Naive thymus-derived CD4-positive, alpha-beta T cell (primary cell): ENCODE measurements at regions not wholly inside any gene's neighbourhood (a gene's known extent, or its start where the extent isn't known, plus 50 kb on each side); places are given as distances from the start of the nearest gene placed in this dataset.

Experiments
- ATAC-seq: fragments of 150-1000 bp; cut with Tn5 transposase; 2 replicates; pipeline ENCODE4 v1.10.0; 2021; ENCODE audit warnings: mild to moderate bottlenecking, moderate library complexity
- CTCF ChIA-PET: fragments of 350-600 bp; sonication (Branson Sonifier 250); formaldehyde crosslinking; loops from one replicate; lab custom pipeline; 2021; ENCODE audit warnings: antibody characterized with exemption; lab: Charles Lee
- POLR2A ChIA-PET: fragments of 350-600 bp; sonication (Branson Sonifier 250); formaldehyde crosslinking; loops from one replicate; lab custom pipeline; 2021; ENCODE audit warnings: antibody characterized with exemption, inconsistent platforms; lab: Charles Lee
- DNase-seq, 9 donors: peaks; one replicate each; pipeline versions ENCODE4 v3.0.0 to v3.0.0-alpha.2; 2020 to 2022; ENCODE audit warnings: mixed read lengths in 1 of 9
- H3K27ac ChIP-seq: one replicate; pipeline ENCODE4 v1.7.0; 2013; ENCODE audit warnings: mild to moderate bottlenecking, low read depth, low read length, moderate library complexity
- H3K27me3 ChIP-seq, 2 donors: one replicate each; pipeline ENCODE4 v1.7.0; 2013; ENCODE audit warnings: low read length in 2 of 2, mild to moderate bottlenecking in 2 of 2, moderate library complexity in 2 of 2; ENCODE audit not compliant: control insufficient read depth in 2 of 2, insufficient read depth in 2 of 2
- H3K36me3 ChIP-seq, 3 experiments: 1 replicate in 2 of 3; 2 replicates in 1 of 3; pipeline ENCODE4 v1.7.0; 2013; ENCODE audit warnings: low read length in 3 of 3, mild to moderate bottlenecking in 3 of 3, moderate library complexity in 1 of 3; ENCODE audit not compliant: insufficient read depth in 3 of 3, control insufficient read depth in 2 of 3
- H3K4me1 ChIP-seq, 2 donors: one replicate each; pipeline ENCODE4 v1.7.0; 2013; ENCODE audit warnings: low read length in 2 of 2, mild to moderate bottlenecking in 2 of 2, moderate library complexity in 1 of 2; ENCODE audit not compliant: control insufficient read depth in 2 of 2, insufficient read depth in 2 of 2
- H3K4me3 ChIP-seq: 2 replicates; pipeline ENCODE4 v1.7.0; 2013; ENCODE audit warnings: mild to moderate bottlenecking, low read length
- H3K9me3 ChIP-seq, 3 experiments: 1 replicate in 2 of 3; 2 replicates in 1 of 3; pipeline ENCODE4 v1.7.0; 2013; ENCODE audit warnings: low read length in 3 of 3; ENCODE audit not compliant: control insufficient read depth in 2 of 3
- H3K27ac Mint-ChIP-seq, 9 donors: one replicate each; pipeline ENCODE4 v1.8.0; 2020 to 2022; ENCODE audit warnings: mixed read lengths in 9 of 9, mild to moderate bottlenecking in 8 of 9, moderate library complexity in 5 of 9, inconsistent platforms in 2 of 9
- H3K27me3 Mint-ChIP-seq, 5 donors: one replicate each; pipeline ENCODE4 v1.8.0; 2021 to 2022; ENCODE audit warnings: mixed read lengths in 5 of 5, mild to moderate bottlenecking in 1 of 5
- H3K36me3 Mint-ChIP-seq, 5 donors: one replicate each; pipeline ENCODE4 v1.8.0; 2020 to 2022; ENCODE audit warnings: mixed read lengths in 5 of 5, mild to moderate bottlenecking in 3 of 5, inconsistent platforms in 1 of 5
- H3K4me1 Mint-ChIP-seq, 7 donors: one replicate each; pipeline ENCODE4 v1.8.0; 2020 to 2022; ENCODE audit warnings: mixed read lengths in 7 of 7, mild to moderate bottlenecking in 3 of 7, inconsistent platforms in 1 of 7
- H3K4me3 Mint-ChIP-seq, 10 donors: one replicate each; pipeline ENCODE4 v1.8.0; 2020 to 2022; ENCODE audit warnings: mild to moderate bottlenecking in 10 of 10, mixed read lengths in 10 of 10, moderate library complexity in 6 of 10, inconsistent platforms in 2 of 10
- H3K9me3 Mint-ChIP-seq, 11 donors: one replicate each; pipeline ENCODE4 v1.8.0; 2020 to 2022; ENCODE audit warnings: mixed read lengths in 11 of 11, mild to moderate bottlenecking in 4 of 11, inconsistent platforms in 1 of 11, moderate library complexity in 1 of 11
- intact Hi-C, 2 donors: fragments of 100-400 bp; cut with micrococcal nuclease; formaldehyde crosslinking; loops; one replicate each; pipeline ENCODE4 v1.15.1; 2023

DNA sequence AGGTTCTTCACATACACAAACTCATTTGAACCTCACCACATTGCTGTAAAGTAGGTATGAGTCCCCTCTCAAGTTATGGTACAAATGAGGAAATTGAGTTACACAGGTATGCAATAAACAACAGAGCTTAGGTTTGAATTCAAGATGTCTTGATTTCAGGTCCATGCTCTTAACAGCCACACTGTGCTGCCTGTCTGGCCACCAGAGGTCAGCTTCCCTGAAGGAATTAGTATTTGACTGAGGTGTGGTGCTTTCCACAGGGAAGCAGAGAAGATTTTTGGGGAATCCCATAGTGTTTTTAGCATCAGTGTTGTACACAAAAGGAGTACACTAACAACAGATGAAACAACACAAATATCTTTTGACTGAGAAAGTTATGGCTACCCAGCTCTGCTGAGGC is 94.4 kb upstream of the ITGA1 start:
- Histone ChIP-seq H3K9me3 (no peaks in the 10 kb centered on the region), H3K4me1 (no peaks in the 10 kb centered on the region), H3K36me3 (no peaks in the 10 kb centered on the region), H3K27ac (no peak overlapping the region), H3K4me3 (no peak overlapping the region), H3K27me3 (no peaks in the 10 kb centered on the region)
- H3K9me3 Mint-ChIP-seq: peaks cover 0 to 2% (median 0%) of the 10 kb centered on the region in 11 donors
- no peak overlapping the region for H3K4me3 Mint-ChIP-seq
- peaks cover 0 to 26% (median 0%) of the 10 kb centered on the region in 5 donors for H3K27me3 Mint-ChIP-seq
- H3K4me1 Mint-ChIP-seq: peaks cover 0 to 17% (median 7%) of the 10 kb centered on the region in 7 donors
- ChIA-PET CTCF (interaction anchor here (0.6 to 3.0 kb wide), 15 partner anchors 11 to 405 kb away, joined by 3 to 21 read pairs (median 3); no protein-coding TSS in a partner anchor), POLR2A (no interaction called here)
- H3K27ac Mint-ChIP-seq: peak overlapping the region in 2 of 9 donors; percentile 1 to 18
- intact Hi-C loops: loop anchor here (1.0 to 10.0 kb wide), 9 partner anchors 16 to 402 kb away; partner anchors contain the start of genes ITGA1 (in 2 of the 2) and PELO (in 2 of the 2)
- peaks cover 0 to 9% (median 0%) of the 10 kb centered on the region in 5 donors for H3K36me3 Mint-ChIP-seq
- ATAC-seq: peak; percentile 48
- peak in 7 of 9 donors; percentile 10 to 27 (median 25) for DNase-seq

GRCh38 chr5:52693836-52694235 is 93.9 kb upstream of the ITGA1 start:
- ChIA-PET CTCF (interaction anchor here (0.5 to 3.0 kb wide), 12 partner anchors 10 to 404 kb away, joined by 3 to 21 read pairs (median 3); no protein-coding TSS in a partner anchor), POLR2A (interaction anchor here (0.6 to 0.9 kb wide), 2 partner anchors 34 to 138 kb away, joined by 3 to 6 read pairs; no protein-coding TSS in a partner anchor)
- peaks cover 0 to 26% (median 0%) of the 10 kb centered on the region in 5 donors for H3K27me3 Mint-ChIP-seq
- Histone ChIP-seq H3K27ac (no peak overlapping the region), H3K36me3 (no peaks in the 10 kb centered on the region), H3K27me3 (no peaks in the 10 kb centered on the region), H3K9me3 (no peaks in the 10 kb centered on the region), H3K4me3 (no peak overlapping the region), H3K4me1 (no peaks in the 10 kb centered on the region)
- DNase-seq (no peak), ATAC-seq (no peak)
- peaks cover 0 to 2% (median 0%) of the 10 kb centered on the region in 11 donors for H3K9me3 Mint-ChIP-seq
- intact Hi-C loops: loop anchor here (1.0 to 10.0 kb wide), 9 partner anchors 15 to 401 kb away; partner anchors contain the start of genes ITGA1 (in 2 of the 2) and PELO (in 2 of the 2)
- H3K36me3 Mint-ChIP-seq: peaks cover 0 to 9% (median 0%) of the 10 kb centered on the region in 5 donors
- H3K4me3 Mint-ChIP-seq: no peak overlapping the region
- peak overlapping the region in 1 of 9 donors; percentile 18 for H3K27ac Mint-ChIP-seq
- H3K4me1 Mint-ChIP-seq: peaks cover 0 to 17% (median 7%) of the 10 kb centered on the region in 7 donors

- ChIA-PET CTCF (interaction anchor here (3.0 kb wide), 1 partner anchor 220 kb away, joined by 21 read pairs; no protein-coding TSS in a partner anchor), POLR2A (interaction anchor here (0.9 kb wide), 1 partner anchor 137 kb away, joined by 3 read pairs; no protein-coding TSS in a partner anchor)
- peaks cover 0 to 6% (median 0%) of the 10 kb centered on the region in 5 donors for H3K36me3 Mint-ChIP-seq
- Histone ChIP-seq H3K9me3 (no peaks in the 10 kb centered on the region), H3K27me3 (no peaks in the 10 kb centered on the region), H3K27ac (no peak overlapping the region), H3K4me1 (no peaks in the 10 kb centered on the region), H3K4me3 (no peak overlapping the region), H3K36me3 (no peaks in the 10 kb centered on the region)
- ATAC-seq: no peak
- peak overlapping the region in 2 of 9 donors; percentile 17 to 51 for H3K27ac Mint-ChIP-seq
- peaks cover 0 to 22% (median 0%) of the 10 kb centered on the region in 5 donors for H3K27me3 Mint-ChIP-seq
- peaks cover 0 to 2% (median 0%) of the 10 kb centered on the region in 11 donors for H3K9me3 Mint-ChIP-seq
- H3K4me1 Mint-ChIP-seq: peaks cover 0 to 17% (median 7%) of the 10 kb centered on the region in 7 donors
- no peak overlapping the region for H3K4me3 Mint-ChIP-seq
- intact Hi-C loops: loop anchor here (5.0 to 10.0 kb wide), 2 partner anchors 48 to 400 kb away; no protein-coding TSS in a partner anchor
- DNase-seq: no peak
These were observed 93.1 kb upstream of the ITGA1 start for GRCh38 chr5:52694648-52695047.

GRCh38 chr5:52702877-52703276 is 84.8 kb upstream of the ITGA1 start:
- H3K4me1 Mint-ChIP-seq: peaks cover 13 to 46% (median 34%) of the 10 kb centered on the region in 7 donors
- ATAC-seq (no peak), DNase-seq (no peak)
- H3K9me3 ChIP-seq: no peaks in the 10 kb centered on the region
- intact Hi-C loops: no loop called here
- H3K27me3 Mint-ChIP-seq: peaks cover 0 to 9% (median 0%) of the 10 kb centered on the region in 5 donors
- ChIA-PET CTCF (no interaction called here), POLR2A (no interaction called here)
- no peak overlapping the region for H3K27ac Mint-ChIP-seq
- no peak overlapping the region for H3K4me3 ChIP-seq
- peaks cover 0 to 2% (median 0%) of the 10 kb centered on the region in 11 donors for H3K9me3 Mint-ChIP-seq
- no peak overlapping the region for H3K4me3 Mint-ChIP-seq
- H3K27me3 ChIP-seq: no peaks in the 10 kb centered on the region
- H3K36me3 Mint-ChIP-seq: peaks cover 0 to 8% (median 0%) of the 10 kb centered on the region in 5 donors
- no peaks in the 10 kb centered on the region for H3K36me3 ChIP-seq
- peaks cover 16 to 17% of the 10 kb centered on the region in 2 donors for H3K4me1 ChIP-seq
- H3K27ac ChIP-seq: no peak overlapping the region

- Mint-ChIP-seq H3K36me3 (peaks cover 0 to 9% (median 0%) of the 10 kb centered on the region in 5 donors), H3K4me1 (peaks cover 13 to 51% (median 35%) of the 10 kb centered on the region in 7 donors), H3K27me3 (peaks cover 0 to 10% (median 0%) of the 10 kb centered on the region in 5 donors), H3K9me3 (peaks cover 0 to 2% (median 0%) of the 10 kb centered on the region in 11 donors), H3K4me3 (no peak overlapping the region), H3K27ac (no peak overlapping the region)
- no peak overlapping the region for H3K4me3 ChIP-seq
- ChIA-PET POLR2A (no interaction called here), CTCF (interaction anchor here (1.5 kb wide), 1 partner anchor 10 kb away, joined by 4 read pairs; no protein-coding TSS in a partner anchor)
- H3K27me3 ChIP-seq: no peaks in the 10 kb centered on the region
- intact Hi-C loops: no loop called here
- DNase-seq: no peak
- H3K27ac ChIP-seq: no peak overlapping the region
- H3K36me3 ChIP-seq: no peaks in the 10 kb centered on the region
- no peaks in the 10 kb centered on the region for H3K9me3 ChIP-seq
- no peak for ATAC-seq
- peaks cover 17 to 19% of the 10 kb centered on the region in 2 donors for H3K4me1 ChIP-seq
These were observed 84.4 kb upstream of the ITGA1 start for GRCh38 chr5:52703321-52703720.

- DNase-seq (peak in 3 of 9 donors; percentile 12 to 30 (median 19)), ATAC-seq (no peak)
- intact Hi-C loops: loop anchor here in 1 of 2 donors (1.0 to 5.0 kb wide), 3 partner anchors 20 to 97 kb away; no protein-coding TSS in a partner anchor
- ChIA-PET CTCF (interaction anchor here (1.5 kb wide), 1 partner anchor 9 kb away, joined by 3 read pairs; no protein-coding TSS in a partner anchor), POLR2A (interaction anchor here (0.8 kb wide), 1 partner anchor 73 kb away, joined by 3 read pairs; no protein-coding TSS in a partner anchor)
- Histone ChIP-seq H3K27me3 (no peaks in the 10 kb centered on the region), H3K36me3 (no peaks in the 10 kb centered on the region), H3K4me1 (peaks cover 17 to 39% of the 10 kb centered on the region in 2 donors), H3K4me3 (no peak overlapping the region), H3K27ac (no peak overlapping the region), H3K9me3 (no peaks in the 10 kb centered on the region)
- Mint-ChIP-seq H3K9me3 (peaks cover 0 to 2% (median 0%) of the 10 kb centered on the region in 11 donors), H3K36me3 (peaks cover 0 to 10% (median 0%) of the 10 kb centered on the region in 5 donors), H3K27ac (no peak overlapping the region), H3K27me3 (peaks cover 0 to 12% (median 0%) of the 10 kb centered on the region in 5 donors), H3K4me3 (peak overlapping the region in 9 of 10 donors; percentile 7 to 72 (median 44)), H3K4me1 (peaks cover 27 to 71% (median 52%) of the 10 kb centered on the region in 7 donors)
These were observed 82.0 kb upstream of the ITGA1 start for GRCh38 chr5:52705720-52706119.
